Left cardiac atrium (tissue), 4 donors: ENCODE measurements at regions not wholly inside any gene's neighbourhood (a gene's known extent, or its start where the extent isn't known, plus 50 kb on each side); places are given as distances from the start of the nearest gene placed in this dataset.

Experiments used
- ATAC-seq, 2 donors: fragments of 200-7000 bp; cut with Tn5 transposase; one replicate each; pipeline ENCODE4 v1.9.1; 2020; ENCODE audit warnings: mild to moderate bottlenecking in 2 of 2, moderate library complexity in 2 of 2
- DNase-seq: peaks from one replicate; pipeline ENCODE4 v3.0.0-alpha.2; 2020
- intact Hi-C, 2 donors: fragments of 100-400 bp; cut with DNase I; formaldehyde crosslinking; loops; one replicate each; pipeline versions ENCODE4 v1.14.1 to v1.15.1; 2022 to 2023
- donor health status: DM: no; HTN: yes; CAD: no.
- donor health status: DM: no; HTN: yes; CAD: no; lungs with severe emphysema.
- donor health status: DM: yes; HTN: yes; CAD: no.
- donor health status: Dilated cardiomyopathy.

DNA sequence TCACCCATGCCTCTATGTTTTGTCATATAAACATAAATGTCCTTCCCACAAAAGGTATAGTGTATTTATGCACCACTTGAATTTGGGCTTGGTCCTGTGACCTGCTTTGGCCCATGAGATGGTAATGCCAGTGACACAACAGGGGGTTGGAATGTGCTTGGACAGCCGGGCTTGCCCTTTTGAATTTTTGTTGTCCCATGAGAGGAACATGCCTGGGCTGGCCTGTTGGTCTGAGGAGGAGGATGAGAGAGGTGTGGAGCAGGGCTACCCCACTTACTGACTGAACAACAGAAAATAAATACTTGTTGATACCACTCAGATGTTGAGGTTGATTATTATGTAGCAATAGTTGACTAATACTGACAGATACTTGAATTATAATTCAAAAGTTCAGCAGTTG, 63.2 kb upstream of the TCF4 start:
- ATAC-seq, result no peak
- no peak for DNase-seq
- intact Hi-C loops, result no loop called here

DNA sequence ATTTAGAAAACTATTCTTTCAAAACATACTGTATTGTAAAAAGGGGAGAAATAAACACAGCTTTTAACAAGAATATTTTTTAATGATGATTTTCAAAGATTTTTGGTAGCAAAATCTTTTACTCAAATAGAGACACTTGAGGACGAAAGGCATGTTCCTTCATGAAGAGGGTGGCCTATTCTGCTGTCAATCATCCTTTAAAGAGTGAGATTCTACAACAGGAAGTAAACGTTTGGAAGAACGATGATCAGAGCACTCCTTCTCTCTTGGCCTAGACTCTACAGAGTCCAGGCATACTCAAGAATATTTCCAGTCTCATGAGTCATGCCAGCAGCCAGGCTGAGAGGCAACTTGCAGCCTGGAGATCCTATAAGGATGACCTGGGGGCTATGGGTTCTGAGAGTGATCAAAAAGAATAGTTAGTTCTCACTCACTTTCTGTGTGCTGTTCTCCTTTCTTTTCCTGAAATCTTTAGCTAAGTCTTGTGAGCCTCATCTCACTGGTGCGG, 62.4 kb upstream of the TCF4 start:
- intact Hi-C loops, result no loop called here
- DNase-seq (no peak), ATAC-seq (no peak)

DNA sequence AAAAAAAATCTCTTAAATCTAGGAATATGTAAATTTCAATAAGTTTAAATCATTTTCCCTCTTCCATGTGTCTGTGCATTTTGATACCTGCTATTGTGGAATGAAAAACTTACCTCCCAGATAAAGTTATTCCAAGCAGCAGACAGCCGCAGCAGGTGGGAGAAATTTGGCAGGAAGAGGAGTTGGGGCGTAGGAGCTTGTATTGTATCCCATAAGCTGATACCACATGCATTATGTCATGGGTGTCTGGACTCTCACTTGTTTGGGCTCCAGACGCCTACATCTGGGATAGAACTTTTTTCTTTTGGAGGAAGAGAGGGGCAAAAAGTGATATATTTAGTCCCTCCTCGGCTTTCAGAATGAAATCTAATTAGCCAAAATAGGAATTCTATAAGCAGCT, 59.3 kb upstream of the TCF4 start:
- DNase-seq, result no peak
- intact Hi-C loops, result no loop called here
- ATAC-seq, result peak in 1 of 2 donors; percentile 39

DNA sequence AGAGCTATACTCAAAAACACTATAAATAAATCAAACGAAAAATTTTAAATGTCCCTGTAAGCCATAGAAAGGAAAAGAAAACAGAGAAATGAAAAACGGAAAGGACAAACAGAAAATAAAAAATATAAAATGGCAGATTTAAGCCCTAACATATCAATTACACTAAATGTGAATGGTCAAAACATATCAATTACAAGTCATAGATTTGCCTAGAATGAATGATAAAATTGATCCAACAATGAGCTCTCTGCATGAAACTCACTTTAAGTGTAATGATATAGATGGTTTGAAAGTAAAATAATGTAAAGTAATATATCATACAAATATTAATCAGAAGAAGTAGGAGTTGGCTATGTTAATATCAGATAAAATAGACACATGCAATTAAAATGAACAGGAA, 54.2 kb upstream of the TCF4 start:
- DNase-seq, result no peak
- no peak for ATAC-seq
- intact Hi-C loops, result no loop called here

DNA sequence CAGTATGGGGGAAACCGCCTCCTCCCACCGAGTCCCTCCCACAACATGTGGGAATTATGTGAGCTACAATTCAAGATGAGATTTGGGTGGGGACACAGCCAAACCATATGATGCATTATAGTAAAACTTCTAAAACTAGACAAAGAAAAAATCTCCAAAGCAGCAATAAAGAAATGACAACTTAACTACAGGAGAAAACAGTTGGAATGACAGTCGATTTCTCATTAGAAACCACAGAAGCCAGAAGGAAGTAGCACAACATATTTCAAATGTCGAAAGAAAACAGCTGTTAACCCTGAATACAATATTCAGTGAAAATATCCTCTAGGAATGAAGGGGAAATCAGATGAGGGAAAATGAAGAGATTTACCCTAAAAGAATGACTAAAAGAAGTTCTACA, 53.5 kb upstream of the TCF4 start:
- ATAC-seq (no peak), DNase-seq (no peak)
- intact Hi-C loops, result no loop called here
